ENCODE measurements at regions not wholly inside any gene's neighbourhood (a gene's known extent, or its start where the extent isn't known, plus 50 kb on each side); places are given as distances from the start of the nearest gene placed in this dataset.

DNA sequence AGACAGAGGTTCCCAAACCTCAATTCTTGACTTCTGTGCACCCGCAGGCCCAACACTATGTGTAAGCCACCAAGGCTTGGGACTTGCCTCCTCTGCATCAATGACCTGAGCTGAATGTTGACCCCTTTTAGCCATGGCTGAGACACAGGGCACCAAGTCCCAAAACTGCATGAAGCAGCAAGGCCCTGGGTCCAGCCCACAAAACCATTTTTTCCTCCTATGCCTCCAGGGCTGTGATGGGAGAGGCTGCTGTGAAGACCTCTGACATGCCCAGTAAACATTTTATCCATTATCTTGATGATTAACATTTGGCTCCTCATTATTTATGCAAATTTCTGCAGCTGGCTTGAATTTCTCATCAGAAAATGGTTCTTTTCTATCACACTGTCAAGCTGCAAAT, 85.4 kb downstream of the ITM2A start:
- TF ChIP-seq, protein P1, sequence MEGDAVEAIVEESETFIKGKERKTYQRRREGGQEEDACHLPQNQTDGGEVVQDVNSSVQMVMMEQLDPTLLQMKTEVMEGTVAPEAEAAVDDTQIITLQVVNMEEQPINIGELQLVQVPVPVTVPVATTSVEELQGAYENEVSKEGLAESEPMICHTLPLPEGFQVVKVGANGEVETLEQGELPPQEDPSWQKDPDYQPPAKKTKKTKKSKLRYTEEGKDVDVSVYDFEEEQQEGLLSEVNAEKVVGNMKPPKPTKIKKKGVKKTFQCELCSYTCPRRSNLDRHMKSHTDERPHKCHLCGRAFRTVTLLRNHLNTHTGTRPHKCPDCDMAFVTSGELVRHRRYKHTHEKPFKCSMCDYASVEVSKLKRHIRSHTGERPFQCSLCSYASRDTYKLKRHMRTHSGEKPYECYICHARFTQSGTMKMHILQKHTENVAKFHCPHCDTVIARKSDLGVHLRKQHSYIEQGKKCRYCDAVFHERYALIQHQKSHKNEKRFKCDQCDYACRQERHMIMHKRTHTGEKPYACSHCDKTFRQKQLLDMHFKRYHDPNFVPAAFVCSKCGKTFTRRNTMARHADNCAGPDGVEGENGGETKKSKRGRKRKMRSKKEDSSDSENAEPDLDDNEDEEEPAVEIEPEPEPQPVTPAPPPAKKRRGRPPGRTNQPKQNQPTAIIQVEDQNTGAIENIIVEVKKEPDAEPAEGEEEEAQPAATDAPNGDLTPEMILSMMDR (IDR thresholded peaks at IDR 0.05) = no peak
- TF ChIP-seq POLR2A (IDR thresholded peaks at IDR 0.05) = no peak

Data from body of pancreas (tissue), 4 donors.